ENCODE measurements at regions not wholly inside any gene's neighbourhood (a gene's known extent, or its start where the extent isn't known, plus 50 kb on each side); places are given as distances from the start of the nearest gene placed in this dataset.

DNA sequence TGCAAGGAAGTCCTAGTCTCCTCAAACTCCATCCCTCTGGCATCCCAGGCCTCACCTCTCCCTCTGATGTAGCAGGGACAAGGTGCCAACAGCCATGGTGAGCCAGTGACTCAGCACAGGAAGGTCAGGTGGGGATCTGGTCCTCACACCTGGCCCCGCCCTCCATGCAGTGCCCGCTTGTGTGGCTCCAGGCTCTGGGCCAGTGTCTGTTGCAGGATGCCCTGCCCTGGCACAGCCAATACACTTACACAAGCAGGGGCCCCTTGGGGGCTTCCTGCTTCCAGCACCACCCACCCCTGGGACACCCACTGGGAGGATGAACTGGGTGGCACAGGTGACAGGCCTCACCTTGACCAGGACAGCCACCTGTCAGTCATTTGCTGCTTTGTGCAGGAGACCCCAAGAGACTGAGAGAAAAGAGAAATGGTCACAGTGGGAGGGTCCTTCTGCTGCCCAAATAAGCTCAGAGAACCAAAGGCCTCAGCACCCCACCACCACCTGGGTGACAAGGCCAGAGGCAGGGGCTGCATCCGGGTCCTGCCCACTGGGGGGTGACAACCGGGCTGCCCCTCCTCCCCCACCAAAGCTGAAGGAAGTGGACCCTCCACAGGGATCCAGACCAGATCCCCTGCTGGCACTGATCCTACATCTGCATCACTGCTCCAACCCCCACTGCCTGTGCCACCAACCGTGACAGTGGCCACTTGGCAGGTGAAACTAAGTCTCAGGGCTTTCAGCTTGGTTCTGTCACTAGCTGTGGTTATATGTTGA lies 658.8 kb upstream of the DEFB115 start:
- Histone ChIP-seq H3K36me3 (ENCODE audit: low read depth) (no peaks in the 10 kb centered on the region), H3K27me3 (ENCODE audit: insufficient read depth, low read depth) (no peaks in the 10 kb centered on the region), H3F3A (ENCODE audit: insufficient read depth, low read depth) (no peaks in the 10 kb centered on the region), H3K9me2 (ENCODE audit: insufficient read depth) (no peaks in the 10 kb centered on the region), H3K27ac (no peak overlapping the region), H2AFZ (no peak overlapping the region), H3K4me2 (no peak overlapping the region), H3K4me1 (replicated peaks; ENCODE audit: insufficient read depth) (no peaks in the 10 kb centered on the region), H3K79me2 (ENCODE audit: low read depth) (no peaks in the 10 kb centered on the region), H3K9me3 (ENCODE audit: insufficient read depth, low read depth) (no peaks in the 10 kb centered on the region), H4K20me1 (ENCODE audit: insufficient read depth) (no peaks in the 10 kb centered on the region), H3K4me3 (no peak overlapping the region)
- intact Hi-C loops (cut with micrococcal nuclease; ENCODE audit: unreplicated experiment): no loop called here
- TF ChIP-seq EZH2 (IDR thresholded peaks at IDR 0.05; ENCODE audit: low read depth): no peak
- TF ChIP-seq, protein P1, sequence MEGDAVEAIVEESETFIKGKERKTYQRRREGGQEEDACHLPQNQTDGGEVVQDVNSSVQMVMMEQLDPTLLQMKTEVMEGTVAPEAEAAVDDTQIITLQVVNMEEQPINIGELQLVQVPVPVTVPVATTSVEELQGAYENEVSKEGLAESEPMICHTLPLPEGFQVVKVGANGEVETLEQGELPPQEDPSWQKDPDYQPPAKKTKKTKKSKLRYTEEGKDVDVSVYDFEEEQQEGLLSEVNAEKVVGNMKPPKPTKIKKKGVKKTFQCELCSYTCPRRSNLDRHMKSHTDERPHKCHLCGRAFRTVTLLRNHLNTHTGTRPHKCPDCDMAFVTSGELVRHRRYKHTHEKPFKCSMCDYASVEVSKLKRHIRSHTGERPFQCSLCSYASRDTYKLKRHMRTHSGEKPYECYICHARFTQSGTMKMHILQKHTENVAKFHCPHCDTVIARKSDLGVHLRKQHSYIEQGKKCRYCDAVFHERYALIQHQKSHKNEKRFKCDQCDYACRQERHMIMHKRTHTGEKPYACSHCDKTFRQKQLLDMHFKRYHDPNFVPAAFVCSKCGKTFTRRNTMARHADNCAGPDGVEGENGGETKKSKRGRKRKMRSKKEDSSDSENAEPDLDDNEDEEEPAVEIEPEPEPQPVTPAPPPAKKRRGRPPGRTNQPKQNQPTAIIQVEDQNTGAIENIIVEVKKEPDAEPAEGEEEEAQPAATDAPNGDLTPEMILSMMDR (conservative IDR thresholded peaks at IDR 0.05): no peak
- peak in 1 of 2 experiments; percentile 14 for DNase-seq
- no TSS peak for BruUV-seq (replicated peaks)
- POLR2A ChIA-PET (ENCODE audit: unreplicated experiment): no interaction called here
- CTCF ChIA-PET: no interaction called here

DNA sequence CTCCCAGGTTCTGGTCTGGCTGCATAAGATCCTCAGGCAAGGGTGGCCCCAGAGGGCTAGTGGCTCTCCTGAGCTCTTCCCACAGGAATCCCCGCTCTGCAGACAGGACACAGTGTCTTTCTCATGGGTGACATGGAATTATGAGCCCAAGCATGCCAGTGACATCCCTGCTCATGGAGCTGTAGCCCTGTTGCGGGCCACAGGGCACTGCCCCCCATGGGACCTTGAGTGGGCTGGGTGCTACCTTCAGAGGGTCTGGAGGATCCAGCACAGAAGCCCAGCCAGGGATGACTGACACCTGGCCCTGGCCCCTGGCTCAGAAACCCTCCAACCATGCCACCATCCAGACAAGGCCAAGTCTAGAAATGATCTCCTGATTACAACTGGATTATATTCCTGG lies 657.5 kb upstream of the DEFB115 start:
- Histone ChIP-seq H3K27me3 (ENCODE audit: insufficient read depth, low read depth) (no peaks in the 10 kb centered on the region), H3F3A (ENCODE audit: insufficient read depth, low read depth) (no peaks in the 10 kb centered on the region), H3K79me2 (ENCODE audit: low read depth) (no peaks in the 10 kb centered on the region), H4K20me1 (ENCODE audit: insufficient read depth) (no peaks in the 10 kb centered on the region), H3K9me3 (ENCODE audit: insufficient read depth, low read depth) (no peaks in the 10 kb centered on the region), H3K4me2 (no peak overlapping the region), H2AFZ (no peak overlapping the region), H3K36me3 (ENCODE audit: low read depth) (no peaks in the 10 kb centered on the region), H3K4me1 (replicated peaks; ENCODE audit: insufficient read depth) (no peaks in the 10 kb centered on the region), H3K9me2 (ENCODE audit: insufficient read depth) (no peaks in the 10 kb centered on the region), H3K4me3 (no peak overlapping the region), H3K27ac (no peak overlapping the region)
- POLR2A ChIA-PET (ENCODE audit: unreplicated experiment): no interaction called here
- TF ChIP-seq, protein P1 (conservative IDR thresholded peaks at IDR 0.05): no peak
- no peak for TF ChIP-seq EZH2 (IDR thresholded peaks at IDR 0.05; ENCODE audit: low read depth)
- CTCF ChIA-PET: no interaction called here
- BruUV-seq (replicated peaks): no TSS peak
- intact Hi-C loops (cut with micrococcal nuclease; ENCODE audit: unreplicated experiment): no loop called here
- DNase-seq: no peak

DNA sequence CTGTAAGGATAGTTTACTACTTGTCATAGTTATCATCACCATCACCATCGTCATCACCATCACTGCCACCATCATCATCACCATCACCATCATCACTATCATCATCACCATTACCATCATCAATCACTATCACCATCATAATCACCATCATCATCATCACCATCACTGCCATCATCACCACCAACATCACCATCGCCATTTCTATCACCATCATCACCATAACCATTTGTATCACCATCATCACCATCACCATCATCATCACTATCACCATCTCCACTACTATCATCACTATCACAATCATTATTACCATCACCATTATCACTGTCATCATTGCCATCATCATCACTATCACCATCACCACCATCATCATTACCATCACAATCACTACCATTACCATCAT lies 655.5 kb upstream of the DEFB115 start:
- H4K20me1 ChIP-seq (ENCODE audit: insufficient read depth): no peaks in the 10 kb centered on the region
- H3K36me3 ChIP-seq (ENCODE audit: low read depth): no peaks in the 10 kb centered on the region
- H3K4me2 ChIP-seq: no peak overlapping the region
- no peak for DNase-seq
- ChIA-PET POLR2A (ENCODE audit: unreplicated experiment) (no interaction called here), CTCF (no interaction called here)
- H3F3A ChIP-seq (ENCODE audit: insufficient read depth, low read depth): no peaks in the 10 kb centered on the region
- H3K4me1 ChIP-seq (replicated peaks; ENCODE audit: insufficient read depth): no peaks in the 10 kb centered on the region
- no peaks in the 10 kb centered on the region for H3K9me3 ChIP-seq (ENCODE audit: insufficient read depth, low read depth)
- H2AFZ ChIP-seq: no peak overlapping the region
- intact Hi-C loops (cut with micrococcal nuclease; ENCODE audit: unreplicated experiment): no loop called here
- no peaks in the 10 kb centered on the region for H3K9me2 ChIP-seq (ENCODE audit: insufficient read depth)
- no peak for TF ChIP-seq EZH2 (IDR thresholded peaks at IDR 0.05; ENCODE audit: low read depth)
- TF ChIP-seq, protein P1 (conservative IDR thresholded peaks at IDR 0.05): no peak
- H3K4me3 ChIP-seq: no peak overlapping the region
- H3K79me2 ChIP-seq (ENCODE audit: low read depth): no peaks in the 10 kb centered on the region
- BruUV-seq (replicated peaks): no TSS peak
- no peak overlapping the region for H3K27ac ChIP-seq
- peaks cover 7% of the 10 kb centered on the region; the same call in 1 of the 2 replicates for H3K27me3 ChIP-seq (ENCODE audit: insufficient read depth, low read depth)
